ENCODE measurements at regions not wholly inside any gene's neighbourhood (a gene's known extent, or its start where the extent isn't known, plus 50 kb on each side); places are given as distances from the start of the nearest gene placed in this dataset.

DNA sequence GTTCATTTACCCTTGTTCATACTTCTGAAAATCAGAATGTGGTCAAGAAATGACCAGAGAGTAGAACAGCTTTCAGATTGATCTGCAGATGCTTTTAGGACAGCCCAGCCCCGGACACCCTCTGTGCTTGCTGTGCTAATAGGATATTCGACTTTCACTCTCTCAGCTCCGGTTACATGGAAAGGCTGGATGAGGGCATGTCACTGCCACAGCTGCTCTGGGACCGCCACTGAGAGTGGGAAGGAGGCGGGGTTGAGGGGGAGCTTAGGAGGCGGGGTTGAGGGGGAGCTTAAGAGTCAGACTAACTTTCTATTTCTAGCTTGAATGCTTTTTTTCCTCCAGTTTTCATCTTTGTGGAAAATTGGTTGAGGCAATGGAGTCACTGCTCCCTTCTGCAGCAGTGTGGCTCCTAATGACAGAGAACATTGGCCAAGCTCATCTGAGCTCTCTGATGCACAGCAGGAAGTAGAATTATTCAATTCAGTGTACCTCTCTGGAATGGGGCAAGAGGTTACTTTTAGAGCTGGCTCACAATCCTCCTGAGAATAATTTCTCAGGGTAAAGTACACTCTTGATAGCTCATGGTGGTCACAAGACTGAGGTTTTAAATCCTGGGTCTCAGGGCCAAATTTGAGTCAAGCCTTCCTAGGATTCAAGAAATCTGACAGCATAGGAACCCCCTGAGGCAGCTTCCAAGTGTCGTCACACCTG, 74.6 kb upstream of the NPAS1 start:
- FAIRE-seq, result no peak
- no peak for DNase-seq (ENCODE audit: low spot score)

DNA sequence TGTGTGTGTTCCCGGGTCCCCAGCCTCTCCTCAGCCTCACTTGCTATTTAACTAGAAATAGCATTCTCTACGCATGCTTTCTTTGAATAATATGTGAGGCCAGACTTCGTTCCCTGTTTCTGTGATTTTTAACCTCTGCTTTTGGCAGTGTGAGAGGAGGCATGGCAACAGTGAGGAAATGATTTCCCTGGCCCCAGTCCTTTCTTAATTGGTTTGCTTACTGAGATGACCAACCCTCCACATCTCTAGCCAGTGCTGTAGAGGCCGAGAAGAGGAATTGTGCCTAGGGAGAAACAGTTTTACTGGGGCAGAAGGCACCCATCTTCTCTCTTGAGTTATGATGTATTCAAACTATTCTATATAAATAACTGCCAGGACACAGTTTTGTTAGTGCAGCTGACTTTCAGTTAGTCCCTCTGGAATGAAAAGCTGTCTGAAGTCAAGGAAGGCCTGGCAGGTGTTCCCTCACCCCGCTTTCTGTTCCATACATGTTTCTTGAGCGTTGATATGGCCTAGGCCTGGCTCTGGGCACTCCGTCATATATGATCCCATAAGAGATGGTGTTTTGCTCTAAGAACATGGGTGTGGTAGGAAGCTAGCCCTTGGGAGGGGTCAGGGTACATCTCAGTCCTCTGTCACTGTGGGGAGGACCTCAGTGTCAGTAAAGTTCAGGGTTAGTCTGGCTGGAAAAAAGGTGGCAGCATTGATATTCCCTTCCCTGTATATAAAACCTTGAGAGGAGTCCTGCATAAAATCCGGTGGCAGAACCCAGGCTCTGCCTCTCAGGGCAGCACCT, 73.7 kb upstream of the NPAS1 start:
- FAIRE-seq (no peak), DNase-seq (ENCODE audit: low spot score) (no peak)

DNA sequence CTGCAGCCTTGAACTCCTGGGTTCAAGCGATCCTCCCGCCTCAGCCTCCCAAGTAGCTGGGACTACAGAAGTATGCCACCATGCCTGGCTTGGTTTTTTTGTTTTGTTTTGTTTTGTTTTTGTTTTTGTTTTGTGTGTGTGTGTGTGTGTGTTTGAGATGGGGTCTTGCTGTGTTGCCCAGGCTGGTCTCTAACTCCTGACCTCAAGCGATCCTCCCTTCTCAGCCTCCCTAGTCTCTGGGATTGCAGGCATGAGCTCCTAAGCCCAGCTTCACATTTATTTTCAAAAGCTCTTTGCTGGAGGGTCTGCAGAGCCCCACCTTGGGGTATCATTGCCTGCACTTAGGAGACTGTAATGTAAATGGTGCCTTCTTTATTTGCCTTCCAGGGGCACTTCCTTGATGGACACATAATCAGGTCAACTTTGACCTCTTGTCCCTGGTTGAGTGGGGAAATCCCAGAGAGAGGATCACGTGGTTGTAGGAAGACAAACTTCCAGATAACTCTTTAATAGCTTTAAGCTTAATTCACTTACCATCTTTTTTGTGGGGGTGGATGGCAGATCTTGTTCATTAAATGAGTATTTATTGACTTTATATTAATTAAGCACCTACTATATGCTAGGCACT, 72.9 kb upstream of the NPAS1 start:
- FAIRE-seq, result no peak
- DNase-seq (ENCODE audit: low spot score), result no peak

DNA sequence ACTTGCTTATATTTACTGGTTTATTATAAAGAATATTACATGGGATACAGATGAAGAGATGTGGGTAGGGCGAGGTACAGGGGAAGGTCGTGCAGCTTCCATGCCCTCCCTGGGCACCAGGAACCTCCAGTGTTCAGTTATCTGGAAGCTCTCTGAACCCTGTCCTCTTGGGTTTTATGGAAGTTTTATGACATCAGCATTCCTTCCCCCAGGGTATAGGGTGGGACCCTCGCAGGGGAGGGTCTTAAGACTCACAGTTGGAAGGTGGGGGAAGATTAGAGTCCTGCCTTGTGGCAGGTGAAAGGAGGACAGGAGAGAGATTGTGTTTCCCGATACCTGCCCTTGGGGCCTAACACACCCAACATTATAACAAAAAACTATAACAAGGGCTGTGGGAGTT, 71.8 kb upstream of the NPAS1 start:
- FAIRE-seq (no peak), DNase-seq (ENCODE audit: low spot score) (no peak)

DNA sequence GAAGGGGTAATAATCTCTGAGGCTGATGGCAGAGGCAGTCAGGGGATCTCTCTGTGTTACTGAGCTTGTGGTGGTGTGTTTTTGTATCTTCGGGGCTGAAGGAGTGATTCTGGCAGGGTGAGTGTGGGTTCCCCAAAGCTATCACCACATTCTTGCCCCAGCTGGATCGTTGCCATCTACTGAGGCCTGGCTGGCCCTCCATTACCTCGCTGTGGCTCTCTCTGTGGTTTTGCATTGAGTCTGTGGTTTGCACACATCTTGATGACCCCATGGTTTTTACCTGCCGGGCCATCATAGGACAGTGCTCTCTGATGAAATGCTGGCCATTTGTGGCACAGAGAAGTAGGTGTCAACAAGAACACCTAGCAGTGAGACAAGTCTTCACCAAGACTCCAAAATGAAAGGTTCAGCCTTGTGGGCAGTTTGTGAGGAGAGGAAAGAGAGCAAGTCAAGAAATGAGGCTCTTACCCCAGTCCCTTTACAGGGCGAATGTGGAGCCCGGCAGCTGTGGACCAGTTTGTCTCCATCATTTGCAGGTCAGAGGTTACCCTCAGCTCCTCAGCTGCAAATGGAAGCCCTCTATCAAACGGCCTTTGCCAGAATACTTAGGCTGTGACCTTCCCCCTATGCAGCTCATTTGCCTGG, 69.0 kb upstream of the NPAS1 start:
- FAIRE-seq, result no peak
- no peak for DNase-seq (ENCODE audit: low spot score)

DNA sequence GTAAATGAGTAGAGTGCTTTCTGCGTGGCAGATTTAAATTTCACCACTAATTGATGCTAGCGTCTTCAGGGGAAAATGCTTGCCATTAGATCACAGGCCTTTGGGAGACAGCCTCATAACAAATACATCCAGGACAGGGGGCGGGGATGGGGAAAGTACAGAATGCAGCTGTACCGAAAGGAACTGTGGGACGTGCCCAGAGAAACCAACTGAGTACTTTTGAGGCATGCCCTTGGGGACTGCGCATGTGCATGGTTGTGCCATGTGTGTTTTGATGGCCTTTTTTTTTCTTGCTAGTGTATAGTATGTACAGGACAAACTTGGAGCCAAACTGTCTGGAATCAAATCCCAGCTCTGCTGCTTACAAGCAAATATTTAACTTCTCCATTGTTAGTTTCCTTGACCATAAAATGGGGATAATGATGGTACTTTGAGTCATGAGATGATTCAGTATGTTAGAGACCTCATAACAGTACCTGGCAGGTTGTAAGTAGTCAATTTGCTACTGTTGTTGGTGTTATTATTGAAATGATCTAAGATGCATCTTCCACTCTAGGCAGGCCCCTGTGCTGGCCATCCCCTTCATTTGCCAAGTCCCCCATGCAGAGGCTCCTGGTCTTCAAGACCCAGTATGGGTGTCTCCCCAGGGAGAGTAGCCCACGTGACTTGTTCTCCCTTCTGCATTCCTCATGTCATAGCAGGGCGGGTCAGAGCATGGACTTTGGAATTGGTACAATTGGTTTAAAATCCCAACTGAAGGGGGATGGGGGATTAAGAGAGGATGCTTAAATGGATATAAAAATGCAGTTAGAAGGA, 68.3 kb upstream of the NPAS1 start:
- no peak for FAIRE-seq
- DNase-seq (ENCODE audit: low spot score), result no peak

DNA sequence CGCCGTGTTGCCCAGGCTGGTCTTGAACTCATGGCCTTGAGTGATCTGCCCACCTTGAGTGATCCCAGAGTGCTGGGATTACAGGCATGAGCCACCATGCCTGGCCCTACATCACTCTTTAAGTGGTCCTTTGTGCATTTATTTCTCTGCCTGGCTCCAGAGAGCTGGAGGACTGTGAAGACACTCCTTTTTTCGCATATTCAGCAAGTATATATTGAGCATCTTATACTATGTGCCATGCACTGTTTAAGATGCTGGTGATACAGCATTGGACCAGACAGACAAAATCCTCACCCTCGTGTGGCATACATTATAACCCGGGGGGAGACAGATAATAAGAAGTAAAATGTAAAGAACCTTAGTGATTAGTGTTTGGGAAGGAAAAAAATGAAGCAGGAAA, 66.8 kb upstream of the NPAS1 start:
- FAIRE-seq (no peak), DNase-seq (ENCODE audit: low spot score) (no peak)

DNA sequence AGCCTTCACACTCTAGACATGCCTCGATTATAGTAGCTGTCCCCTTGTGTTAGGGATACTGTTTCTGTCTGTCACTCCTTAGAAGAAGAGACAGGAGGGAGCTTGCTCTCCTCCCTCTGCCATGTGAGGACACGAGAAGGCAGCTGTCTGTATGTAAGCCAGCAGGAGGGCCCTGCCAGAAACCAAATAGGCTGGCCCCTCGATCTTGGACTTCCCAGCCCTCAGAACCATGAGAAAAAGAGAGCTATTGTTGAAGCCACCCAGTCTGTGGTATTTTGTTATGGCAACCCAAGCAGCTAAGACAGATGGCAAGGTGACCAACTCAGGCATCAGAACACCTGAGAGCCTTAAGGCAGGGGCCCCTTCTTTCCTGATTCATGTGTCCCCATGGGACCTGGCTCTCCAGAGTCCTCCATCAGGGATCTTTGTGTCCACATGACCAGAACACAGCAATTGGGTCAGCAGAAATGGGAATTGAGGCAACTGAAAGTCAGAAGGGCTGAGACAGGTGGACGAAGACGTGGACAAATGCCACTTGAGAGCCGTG, 65.6 kb upstream of the NPAS1 start:
- DNase-seq (ENCODE audit: low spot score) (no peak), FAIRE-seq (no peak)

DNA sequence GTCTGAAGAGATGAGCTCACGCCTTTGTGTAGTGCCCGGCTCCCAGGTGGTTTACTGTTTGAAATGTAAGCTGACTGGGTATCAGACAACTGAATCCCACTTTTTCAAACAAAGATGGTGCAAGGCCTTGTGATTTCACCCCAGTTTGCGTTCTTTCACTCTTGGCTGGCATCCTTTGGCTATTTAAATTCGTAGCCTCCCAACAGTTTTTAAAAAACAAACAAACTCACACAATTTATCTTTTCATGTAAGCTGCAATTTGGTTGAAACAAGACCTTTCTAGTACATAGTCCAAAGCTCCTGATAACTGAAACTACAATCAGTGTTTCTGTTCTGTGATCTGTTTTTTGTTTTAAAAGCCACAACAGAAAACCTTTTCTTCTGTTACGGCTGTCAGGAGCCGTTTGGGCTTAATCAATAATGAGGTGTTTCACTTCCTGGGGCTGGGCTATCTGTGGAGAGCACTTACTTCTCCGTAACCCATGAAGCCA, 65.1 kb upstream of the NPAS1 start:
- no peak for FAIRE-seq
- no peak for DNase-seq (ENCODE audit: low spot score)

DNA sequence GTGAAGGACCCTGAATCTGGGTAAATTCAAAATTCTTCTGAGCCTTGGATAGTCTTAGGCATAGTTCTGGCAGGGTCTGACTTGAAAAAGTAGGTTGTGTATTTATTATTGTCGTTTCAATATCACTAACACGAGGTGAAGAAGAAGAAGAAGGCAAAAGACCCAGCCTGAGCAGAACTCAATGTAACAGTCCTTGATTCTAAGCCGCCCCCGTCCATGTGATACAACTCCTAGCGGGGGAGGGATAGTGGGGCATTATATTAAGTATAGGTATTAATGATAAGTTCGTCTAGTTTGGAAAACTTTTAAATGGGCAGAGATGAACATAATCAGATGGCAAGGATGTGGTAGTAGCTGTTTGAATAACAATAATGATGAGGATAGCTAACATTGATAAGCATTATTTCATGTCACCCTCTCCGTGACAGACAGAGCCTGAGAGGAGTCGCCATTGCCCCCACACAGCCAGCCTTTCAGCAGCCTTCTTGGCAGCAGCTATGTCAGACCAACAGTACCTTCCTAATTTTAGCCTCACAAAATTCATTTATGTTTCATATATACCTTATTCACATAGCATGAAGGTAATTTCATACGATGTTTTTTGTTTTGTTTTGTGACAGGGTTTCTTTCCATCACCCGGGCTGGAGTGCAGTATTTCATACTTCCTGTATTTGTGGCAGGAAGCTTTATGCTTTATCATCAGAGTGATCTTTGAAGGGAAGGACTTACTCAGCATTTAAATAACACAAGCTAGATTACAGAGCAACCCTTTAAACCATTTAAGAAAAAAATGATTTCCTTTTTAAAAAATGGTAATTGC, 64.4 kb upstream of the NPAS1 start:
- no peak for FAIRE-seq
- DNase-seq (ENCODE audit: low spot score), result no peak

DNA sequence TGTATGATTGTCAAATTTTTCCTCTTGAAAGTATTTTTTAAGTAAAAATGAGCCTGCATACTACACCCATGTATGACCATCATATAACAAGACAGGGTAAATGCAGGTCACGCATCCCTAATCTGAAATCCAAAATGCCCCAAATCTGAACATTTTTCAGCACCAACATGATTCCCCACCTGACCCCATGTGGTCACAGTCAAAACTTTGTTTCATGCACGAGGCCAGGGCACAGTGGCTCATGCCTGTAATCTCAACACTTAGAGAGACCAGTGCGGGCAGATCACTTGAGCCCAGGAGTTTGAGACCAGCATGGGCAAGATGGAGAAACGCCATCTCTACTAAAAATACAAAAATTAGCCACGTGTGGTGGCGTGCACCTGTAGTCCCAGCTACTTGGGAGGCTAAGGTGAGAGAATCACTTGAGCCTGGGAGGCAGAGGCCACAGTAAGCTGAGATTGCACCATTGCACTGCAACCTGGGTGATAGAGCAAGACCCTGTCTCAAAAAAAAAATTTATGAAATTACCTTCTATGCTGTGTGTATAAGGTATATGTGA, 63.7 kb upstream of the NPAS1 start:
- no peak for DNase-seq (ENCODE audit: low spot score)
- no peak for FAIRE-seq

DNA sequence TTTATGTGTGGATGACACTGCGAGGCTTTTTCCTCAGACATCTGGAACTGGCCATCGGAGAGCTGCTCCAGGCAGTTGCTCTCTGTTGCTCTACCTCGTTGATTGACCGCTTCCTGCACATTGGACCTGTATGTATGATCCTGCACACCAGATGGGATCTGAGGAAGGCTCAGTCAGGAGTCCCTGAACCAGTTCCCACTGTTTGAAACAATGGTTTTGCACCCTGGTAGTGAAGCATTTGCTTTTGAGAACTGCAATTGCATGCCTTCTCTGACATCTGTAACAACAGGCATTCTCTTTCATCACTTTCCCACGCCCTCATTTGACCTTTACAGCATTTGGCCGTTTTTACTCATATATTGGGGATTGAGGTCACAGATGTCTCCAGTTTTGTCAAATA, 61.1 kb upstream of the NPAS1 start:
- FAIRE-seq, result no peak
- DNase-seq (ENCODE audit: low spot score), result no peak

DNA sequence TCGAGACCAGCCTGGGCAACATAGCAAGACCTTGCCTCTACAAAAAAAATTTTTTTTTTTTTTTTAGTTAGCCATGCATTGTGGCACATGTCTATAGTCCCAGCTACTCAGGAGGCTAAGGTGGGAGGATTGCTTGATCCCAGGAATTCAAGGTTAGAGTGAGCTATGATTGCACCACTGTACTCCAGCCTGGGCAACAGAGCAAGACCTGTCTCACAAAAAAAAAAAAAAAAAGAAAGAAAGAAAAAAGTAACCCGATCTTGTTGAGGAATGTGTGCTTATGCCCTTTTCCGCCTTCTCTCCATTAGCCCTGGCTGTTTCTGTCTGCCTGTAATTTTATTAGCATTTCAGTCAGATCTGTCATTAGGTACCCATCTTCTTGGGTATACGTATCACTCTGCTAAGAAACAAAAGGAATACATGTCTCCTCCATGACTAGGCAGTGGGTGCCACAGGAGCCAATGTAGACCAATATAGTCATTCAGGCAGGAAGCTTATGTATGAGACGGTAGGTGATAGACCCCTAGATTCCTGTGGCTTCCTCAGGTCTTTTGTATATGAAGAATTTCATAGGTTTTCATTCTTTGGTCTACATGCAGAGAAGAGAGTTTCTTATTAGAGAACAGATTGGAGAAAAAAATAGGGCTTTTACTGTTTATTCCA, 59.6 kb upstream of the NPAS1 start:
- no peak for FAIRE-seq
- no peak for DNase-seq (ENCODE audit: low spot score)

DNA sequence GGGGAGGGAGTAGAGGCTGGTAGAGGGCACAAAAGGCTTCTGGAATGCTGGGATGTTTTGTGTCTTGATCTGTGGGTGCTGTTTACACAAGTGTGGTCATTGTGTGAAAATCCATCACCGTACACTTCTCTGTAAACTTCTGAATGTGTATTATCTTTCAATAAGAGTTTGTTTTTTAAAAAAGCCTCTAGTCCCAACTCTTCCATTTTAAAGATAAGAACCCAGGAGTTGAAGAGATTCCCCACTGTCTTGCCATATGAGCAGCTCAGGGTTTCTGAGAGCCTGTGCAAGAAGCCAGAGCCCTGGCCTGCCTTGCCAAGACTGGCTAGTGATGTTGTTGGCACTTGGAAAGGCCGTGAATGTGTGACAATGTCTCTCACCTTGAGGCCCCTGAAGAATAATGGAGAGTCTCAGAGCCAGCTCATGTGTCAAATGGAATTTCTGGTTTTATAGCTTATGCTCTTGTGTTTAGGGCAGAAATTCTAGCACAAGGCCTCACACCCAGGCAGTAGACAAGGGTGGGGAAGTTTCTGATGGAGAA, 57.5 kb upstream of the NPAS1 start:
- DNase-seq (ENCODE audit: low spot score) (no peak), FAIRE-seq (no peak)

DNA sequence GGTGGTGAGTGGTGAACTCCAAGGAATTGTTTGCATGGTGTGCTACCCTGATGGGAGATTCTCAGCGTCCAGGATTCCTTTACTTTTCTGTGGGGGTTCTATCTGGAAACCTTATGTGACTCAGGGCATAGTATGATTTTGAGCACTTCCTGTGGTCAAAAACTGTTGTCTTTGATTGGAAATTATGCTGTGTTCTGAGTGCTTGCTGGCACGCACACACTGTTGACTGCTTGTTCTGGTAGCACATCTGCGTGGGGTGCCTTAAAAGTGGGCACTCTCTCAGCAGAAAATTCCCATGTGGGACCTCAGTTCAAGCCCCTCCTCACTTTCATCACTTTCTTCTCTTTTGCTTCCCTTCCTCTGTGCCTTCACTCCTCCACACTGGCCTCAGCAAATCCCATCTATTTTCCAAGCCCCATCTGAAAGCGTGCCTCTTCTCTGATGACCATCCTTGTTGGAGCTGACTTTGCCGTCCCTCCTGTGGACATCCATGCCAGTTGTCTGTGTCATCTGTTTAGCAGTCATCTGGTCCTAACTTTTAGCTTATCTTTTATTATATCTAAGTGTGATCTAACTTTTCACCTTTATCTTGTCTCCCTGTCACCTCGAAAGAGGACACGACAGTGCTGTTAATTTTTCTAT, 56.4 kb upstream of the NPAS1 start:
- DNase-seq (ENCODE audit: low spot score), result no peak
- no peak for FAIRE-seq

DNA sequence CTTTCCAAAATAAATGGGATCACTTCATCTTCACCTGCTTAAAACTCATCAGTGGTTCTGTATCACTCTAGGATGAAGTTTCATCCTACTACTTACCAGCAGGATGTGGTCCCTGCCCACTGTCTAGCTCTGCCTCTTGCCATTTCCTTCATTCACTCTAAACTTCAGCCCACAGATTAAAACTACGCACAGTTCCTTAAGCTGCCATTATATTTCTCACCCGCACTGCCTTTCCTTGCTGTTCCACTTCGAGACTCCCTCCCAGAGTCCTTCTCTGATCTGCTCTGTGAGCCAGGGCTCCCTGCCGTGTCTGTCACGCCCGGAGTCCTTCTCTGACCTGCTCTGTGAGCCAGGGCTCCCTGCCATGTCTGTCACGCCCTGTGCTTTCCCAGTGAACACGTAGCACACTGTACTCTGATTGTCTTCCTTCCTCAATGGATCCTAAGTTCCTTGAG, 52.0 kb upstream of the NPAS1 start:
- DNase-seq (ENCODE audit: low spot score) (no peak), FAIRE-seq (no peak)
